ENCODE measurements at regions not wholly inside any gene's neighbourhood (a gene's known extent, or its start where the extent isn't known, plus 50 kb on each side); places are given as distances from the start of the nearest gene placed in this dataset.

- Mint-ChIP-seq H3K4me1 (no peaks in the 10 kb centered on the region), H3K27ac (peak overlapping the region; percentile 2), H3K36me3 (ENCODE audit: low read depth) (no peaks in the 10 kb centered on the region), H3K9me3 (no peaks in the 10 kb centered on the region), H3K27me3 (no peaks in the 10 kb centered on the region), H3K4me3 (no peak overlapping the region)
- no peak for DNase-seq
- intact Hi-C loops (cut with micrococcal nuclease) = no loop called here
Measured at GRCh38 chr2:145715601-145716000, 1195.7 kb upstream of the ZEB2 start.

GRCh38 chr2:145710303-145710702 is 1190.4 kb upstream of the ZEB2 start:
- H3K4me1 Mint-ChIP-seq = no peaks in the 10 kb centered on the region
- H3K27ac Mint-ChIP-seq = no peak overlapping the region
- no peak for DNase-seq
- intact Hi-C loops (cut with micrococcal nuclease) = no loop called here
- no peaks in the 10 kb centered on the region for H3K36me3 Mint-ChIP-seq (ENCODE audit: low read depth)
- H3K27me3 Mint-ChIP-seq = no peaks in the 10 kb centered on the region
- no peaks in the 10 kb centered on the region for H3K9me3 Mint-ChIP-seq
- no peak overlapping the region for H3K4me3 Mint-ChIP-seq

- intact Hi-C loops (cut with micrococcal nuclease) = no loop called here
- Mint-ChIP-seq H3K4me1 (no peaks in the 10 kb centered on the region), H3K27ac (no peak overlapping the region), H3K4me3 (no peak overlapping the region), H3K27me3 (no peaks in the 10 kb centered on the region), H3K9me3 (no peaks in the 10 kb centered on the region), H3K36me3 (ENCODE audit: low read depth) (no peaks in the 10 kb centered on the region)
- DNase-seq = no peak
Measured at GRCh38 chr2:145702305-145702704, 1182.4 kb upstream of the ZEB2 start.

- H3K27ac Mint-ChIP-seq = no peak overlapping the region
- H3K9me3 Mint-ChIP-seq = no peaks in the 10 kb centered on the region
- intact Hi-C loops (cut with micrococcal nuclease) = no loop called here
- no peak overlapping the region for H3K4me3 Mint-ChIP-seq
- H3K4me1 Mint-ChIP-seq = no peaks in the 10 kb centered on the region
- DNase-seq = no peak
- no peaks in the 10 kb centered on the region for H3K27me3 Mint-ChIP-seq
- no peaks in the 10 kb centered on the region for H3K36me3 Mint-ChIP-seq (ENCODE audit: low read depth)
Measured at GRCh38 chr2:145692971-145693478, 1173.1 kb upstream of the ZEB2 start.

GRCh38 chr2:145691659-145692058 is 1171.7 kb upstream of the ZEB2 start:
- no peaks in the 10 kb centered on the region for H3K36me3 Mint-ChIP-seq (ENCODE audit: low read depth)
- no peak overlapping the region for H3K4me3 Mint-ChIP-seq
- no peaks in the 10 kb centered on the region for H3K4me1 Mint-ChIP-seq
- intact Hi-C loops (cut with micrococcal nuclease) = no loop called here
- no peak for DNase-seq
- no peak overlapping the region for H3K27ac Mint-ChIP-seq
- no peaks in the 10 kb centered on the region for H3K27me3 Mint-ChIP-seq
- H3K9me3 Mint-ChIP-seq = no peaks in the 10 kb centered on the region

- Mint-ChIP-seq H3K9me3 (no peaks in the 10 kb centered on the region), H3K27me3 (no peaks in the 10 kb centered on the region), H3K27ac (no peak overlapping the region), H3K4me1 (no peaks in the 10 kb centered on the region), H3K4me3 (no peak overlapping the region), H3K36me3 (ENCODE audit: low read depth) (no peaks in the 10 kb centered on the region)
- intact Hi-C loops (cut with micrococcal nuclease) = no loop called here
- DNase-seq = no peak
Measured at GRCh38 chr2:145690183-145690778, 1170.4 kb upstream of the ZEB2 start.

GRCh38 chr2:145689277-145689676 is 1169.4 kb upstream of the ZEB2 start:
- H3K27me3 Mint-ChIP-seq = no peaks in the 10 kb centered on the region
- intact Hi-C loops (cut with micrococcal nuclease) = no loop called here
- no peaks in the 10 kb centered on the region for H3K9me3 Mint-ChIP-seq
- no peaks in the 10 kb centered on the region for H3K4me1 Mint-ChIP-seq
- DNase-seq = no peak
- H3K27ac Mint-ChIP-seq = no peak overlapping the region
- no peak overlapping the region for H3K4me3 Mint-ChIP-seq
- H3K36me3 Mint-ChIP-seq (ENCODE audit: low read depth) = no peaks in the 10 kb centered on the region

GRCh38 chr2:145688156-145688555 is 1168.2 kb upstream of the ZEB2 start:
- no peaks in the 10 kb centered on the region for H3K27me3 Mint-ChIP-seq

GRCh38 chr2:145687442-145688134 is 1167.7 kb upstream of the ZEB2 start:
- no peaks in the 10 kb centered on the region for H3K27me3 Mint-ChIP-seq
- no peak overlapping the region for H3K4me3 Mint-ChIP-seq
- no peak for DNase-seq
- no peaks in the 10 kb centered on the region for H3K36me3 Mint-ChIP-seq (ENCODE audit: low read depth)
- no peak overlapping the region for H3K27ac Mint-ChIP-seq
- H3K4me1 Mint-ChIP-seq = no peaks in the 10 kb centered on the region
- no peaks in the 10 kb centered on the region for H3K9me3 Mint-ChIP-seq
- intact Hi-C loops (cut with micrococcal nuclease) = no loop called here

More at GRCh38 chr2:145688156-145688555, 1168.2 kb upstream of the ZEB2 start:
- Mint-ChIP-seq H3K4me1 (no peaks in the 10 kb centered on the region), H3K36me3 (ENCODE audit: low read depth) (no peaks in the 10 kb centered on the region), H3K4me3 (no peak overlapping the region), H3K27ac (no peak overlapping the region), H3K9me3 (no peaks in the 10 kb centered on the region)
- no peak for DNase-seq
- intact Hi-C loops (cut with micrococcal nuclease) = no loop called here

GRCh38 chr2:145685383-145686050 is 1165.6 kb upstream of the ZEB2 start:
- Mint-ChIP-seq H3K36me3 (ENCODE audit: low read depth) (no peaks in the 10 kb centered on the region), H3K27me3 (no peaks in the 10 kb centered on the region), H3K4me3 (no peak overlapping the region), H3K9me3 (no peaks in the 10 kb centered on the region), H3K4me1 (no peaks in the 10 kb centered on the region), H3K27ac (no peak overlapping the region)
- DNase-seq = no peak
- intact Hi-C loops (cut with micrococcal nuclease) = no loop called here

- no peak for DNase-seq
- no peak overlapping the region for H3K27ac Mint-ChIP-seq
- intact Hi-C loops (cut with micrococcal nuclease) = no loop called here
- H3K9me3 Mint-ChIP-seq = no peaks in the 10 kb centered on the region
- H3K4me1 Mint-ChIP-seq = no peaks in the 10 kb centered on the region
- H3K27me3 Mint-ChIP-seq = no peaks in the 10 kb centered on the region
- no peaks in the 10 kb centered on the region for H3K36me3 Mint-ChIP-seq (ENCODE audit: low read depth)
- no peak overlapping the region for H3K4me3 Mint-ChIP-seq
Measured at GRCh38 chr2:145682546-145683157, 1162.7 kb upstream of the ZEB2 start.

GRCh38 chr2:145680276-145680675 is 1160.4 kb upstream of the ZEB2 start:
- no peaks in the 10 kb centered on the region for H3K27me3 Mint-ChIP-seq
- DNase-seq = no peak
- H3K4me1 Mint-ChIP-seq = no peaks in the 10 kb centered on the region
- intact Hi-C loops (cut with micrococcal nuclease) = no loop called here
- H3K4me3 Mint-ChIP-seq = no peak overlapping the region
- no peak overlapping the region for H3K27ac Mint-ChIP-seq
- no peaks in the 10 kb centered on the region for H3K9me3 Mint-ChIP-seq
- H3K36me3 Mint-ChIP-seq (ENCODE audit: low read depth) = no peaks in the 10 kb centered on the region

GRCh38 chr2:145677371-145677770 is 1157.5 kb upstream of the ZEB2 start:
- no peak overlapping the region for H3K4me3 Mint-ChIP-seq
- no peak overlapping the region for H3K27ac Mint-ChIP-seq
- H3K9me3 Mint-ChIP-seq = no peaks in the 10 kb centered on the region
- no peak for DNase-seq
- intact Hi-C loops (cut with micrococcal nuclease) = no loop called here
- no peaks in the 10 kb centered on the region for H3K27me3 Mint-ChIP-seq
- no peaks in the 10 kb centered on the region for H3K4me1 Mint-ChIP-seq
- H3K36me3 Mint-ChIP-seq (ENCODE audit: low read depth) = no peaks in the 10 kb centered on the region

GRCh38 chr2:145674705-145675104 is 1154.8 kb upstream of the ZEB2 start:
- DNase-seq = no peak
- H3K27ac Mint-ChIP-seq = no peak overlapping the region
- no peak overlapping the region for H3K4me3 Mint-ChIP-seq
- H3K4me1 Mint-ChIP-seq = no peaks in the 10 kb centered on the region
- H3K27me3 Mint-ChIP-seq = no peaks in the 10 kb centered on the region
- no peaks in the 10 kb centered on the region for H3K9me3 Mint-ChIP-seq
- no peaks in the 10 kb centered on the region for H3K36me3 Mint-ChIP-seq (ENCODE audit: low read depth)
- intact Hi-C loops (cut with micrococcal nuclease) = no loop called here
